Skeletal muscle satellite cell (primary cell): ENCODE measurements at regions not wholly inside any gene's neighbourhood (a gene's known extent, or its start where the extent isn't known, plus 50 kb on each side); places are given as distances from the start of the nearest gene placed in this dataset.
"Not testable (repeated sequence)": the region's sequence is repeated elsewhere in the genome, so short reads cannot be mapped to it uniquely, and the experiment has no call there.

Experiments used
- H3K27me3 ChIP-seq: 2 replicates; pipeline ENCODE4 v1.7.0; 2013; ENCODE audit warnings: low read length; ENCODE audit not compliant: control insufficient read depth, insufficient read depth
- H3K36me3 ChIP-seq: 2 replicates; pipeline ENCODE4 v1.7.0; 2013; ENCODE audit warnings: mild to moderate bottlenecking, control low read depth, low read length; ENCODE audit not compliant: insufficient read depth
- H3K4me1 ChIP-seq: 2 replicates; pipeline ENCODE4 v1.7.0; 2013; ENCODE audit warnings: low read length; ENCODE audit not compliant: control insufficient read depth, insufficient read depth
- H3K4me2 ChIP-seq: 2 replicates; pipeline ENCODE4 v1.7.0; 2013; ENCODE audit warnings: mild to moderate bottlenecking, low read length
- H3K4me3 ChIP-seq: 2 replicates; pipeline ENCODE4 v1.7.0; 2013; ENCODE audit warnings: low read length
- H3K9ac ChIP-seq: 2 replicates; pipeline ENCODE4 v1.7.0; 2013; ENCODE audit warnings: mild to moderate bottlenecking, low read depth, low read length, moderate library complexity
- H3K9me3 ChIP-seq: replicated peaks from 2 replicates; pipeline ENCODE4 v1.7.0; 2013; ENCODE audit warnings: mild to moderate bottlenecking, control low read depth, low read length

GRCh38 chr6:112432853-112433252, 85.7 kb downstream of the RFPL4B start:
- Histone ChIP-seq H3K27me3 (no peaks in the 10 kb centered on the region), H3K4me2 (no peak overlapping the region)

DNA sequence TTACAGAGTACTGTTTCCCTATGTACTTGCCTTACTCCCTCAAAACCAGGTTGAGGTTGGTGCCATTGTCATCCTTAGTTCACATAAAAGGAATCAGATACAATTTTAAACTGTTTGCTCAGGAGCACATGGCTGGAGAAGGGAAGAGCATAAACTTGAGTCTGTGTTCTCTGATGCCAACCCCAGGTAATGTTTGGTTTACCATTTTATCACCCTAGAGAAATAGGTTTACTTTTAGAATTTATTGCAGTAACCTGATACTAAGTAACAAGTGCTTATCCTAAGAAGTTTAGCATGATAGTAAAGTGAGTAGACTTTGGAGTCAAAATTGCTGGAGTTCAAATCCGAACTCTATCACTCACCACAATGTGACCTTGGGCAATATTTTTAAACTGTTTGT, 86.3 kb downstream of the RFPL4B start:
- Histone ChIP-seq H3K4me1 (peaks cover 9% of the 10 kb centered on the region), H3K4me3 (no peak overlapping the region), H3K9ac (no peak overlapping the region), H3K36me3 (no peaks in the 10 kb centered on the region), H3K9me3 (no peaks in the 10 kb centered on the region), H3K27me3 (no peaks in the 10 kb centered on the region), H3K4me2 (no peak overlapping the region)

More at GRCh38 chr6:112432853-112433252, 85.7 kb downstream of the RFPL4B start:
- Histone ChIP-seq H3K4me1 (peaks cover 9% of the 10 kb centered on the region), H3K9ac (no peak overlapping the region), H3K4me3 (no peak overlapping the region), H3K9me3 (no peaks in the 10 kb centered on the region), H3K36me3 (no peaks in the 10 kb centered on the region)

GRCh38 chr6:112434896-112435435, 87.8 kb downstream of the RFPL4B start:
- no peaks in the 10 kb centered on the region for H3K9me3 ChIP-seq
- H3K36me3 ChIP-seq = no peaks in the 10 kb centered on the region
- H3K9ac ChIP-seq = no peak overlapping the region
- no peaks in the 10 kb centered on the region for H3K27me3 ChIP-seq
- H3K4me2 ChIP-seq = no peak overlapping the region
- H3K4me1 ChIP-seq = peaks cover 9% of the 10 kb centered on the region
- no peak overlapping the region for H3K4me3 ChIP-seq

DNA sequence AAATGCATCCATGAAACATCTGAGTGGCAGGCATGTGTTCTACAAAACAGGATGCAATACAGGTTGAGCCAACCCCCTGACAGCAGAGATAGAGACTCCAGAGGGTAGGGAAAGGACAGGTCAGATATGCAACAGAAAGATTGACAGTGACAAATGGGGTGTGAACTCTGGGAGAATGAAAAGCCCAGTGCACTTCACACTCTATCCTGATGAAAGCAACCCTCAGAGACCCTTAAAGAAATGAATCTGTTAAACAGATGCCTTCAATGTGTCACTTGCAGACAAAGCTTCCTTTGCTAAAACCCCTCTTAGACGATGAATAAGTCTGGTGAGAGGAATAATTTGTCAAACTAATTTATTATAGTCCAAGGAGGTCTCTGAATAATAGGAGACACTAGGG, 89.9 kb downstream of the RFPL4B start:
- no peak overlapping the region for H3K4me3 ChIP-seq

GRCh38 chr6:112439010-112439409, 91.9 kb downstream of the RFPL4B start:
- Histone ChIP-seq H3K4me3 (no peak overlapping the region), H3K4me1 (peaks cover 19% of the 10 kb centered on the region), H3K36me3 (no peaks in the 10 kb centered on the region), H3K9ac (no peak overlapping the region), H3K9me3 (no peaks in the 10 kb centered on the region), H3K4me2 (no peak overlapping the region), H3K27me3 (no peaks in the 10 kb centered on the region)

More for the DNA sequence above, 89.9 kb downstream of the RFPL4B start:
- Histone ChIP-seq H3K9ac (no peak overlapping the region), H3K9me3 (no peaks in the 10 kb centered on the region), H3K27me3 (no peaks in the 10 kb centered on the region), H3K4me1 (peaks cover 20% of the 10 kb centered on the region), H3K4me2 (no peak overlapping the region), H3K36me3 (no peaks in the 10 kb centered on the region)

DNA sequence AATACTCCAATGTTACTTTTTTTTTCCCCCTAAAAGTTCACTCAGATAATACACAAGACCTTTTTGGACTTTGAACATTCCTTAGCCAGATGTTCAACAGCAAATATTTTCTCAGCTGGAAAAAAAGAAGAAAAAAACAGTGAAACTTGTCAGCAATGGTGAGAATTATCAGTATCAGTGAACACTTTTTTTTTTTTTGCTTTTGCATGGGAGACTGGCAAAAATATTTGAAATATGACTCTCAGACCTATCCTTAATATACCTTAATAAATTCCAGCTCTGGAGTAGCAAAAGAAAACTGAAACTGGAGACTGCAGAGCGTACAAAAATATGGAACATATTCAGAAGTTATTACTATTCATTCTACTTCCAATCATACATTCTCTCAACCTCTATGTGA, 92.3 kb downstream of the RFPL4B start:
- Histone ChIP-seq H3K9ac (no peak overlapping the region), H3K4me2 (no peak overlapping the region), H3K4me3 (no peak overlapping the region), H3K9me3 (no peaks in the 10 kb centered on the region), H3K27me3 (no peaks in the 10 kb centered on the region), H3K36me3 (no peaks in the 10 kb centered on the region), H3K4me1 (peaks cover 19% of the 10 kb centered on the region)

DNA sequence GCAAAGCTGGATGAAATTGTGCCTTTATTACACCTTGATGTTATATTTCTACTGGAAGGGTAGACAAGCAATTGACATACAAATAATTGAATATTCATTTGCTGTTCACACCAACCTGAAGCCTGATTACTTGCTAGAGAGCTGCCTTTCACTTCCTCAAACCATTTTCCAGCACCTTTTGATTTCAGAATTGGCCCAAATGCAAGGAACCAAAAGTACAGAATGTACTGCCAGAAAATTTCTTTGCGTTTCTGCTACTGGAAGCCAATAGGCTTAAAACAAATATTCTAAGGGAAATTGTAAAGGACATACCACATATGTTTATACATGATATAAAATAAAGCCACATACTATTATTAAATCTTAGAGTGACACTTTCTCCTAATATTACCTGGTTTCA, 94.5 kb downstream of the RFPL4B start:
- Histone ChIP-seq H3K9ac (no peak overlapping the region), H3K27me3 (no peaks in the 10 kb centered on the region), H3K4me1 (peaks cover 19% of the 10 kb centered on the region), H3K36me3 (no peaks in the 10 kb centered on the region), H3K4me2 (peak overlapping the region; percentile 60), H3K4me3 (no peak overlapping the region), H3K9me3 (no peaks in the 10 kb centered on the region)

GRCh38 chr6:112443179-112444065, 96.3 kb downstream of the RFPL4B start:
- Histone ChIP-seq H3K4me1 (peaks cover 19% of the 10 kb centered on the region), H3K4me2 (no peak overlapping the region), H3K4me3 (no peak overlapping the region), H3K36me3 (no peaks in the 10 kb centered on the region), H3K9me3 (no peaks in the 10 kb centered on the region), H3K27me3 (no peaks in the 10 kb centered on the region), H3K9ac (no peak overlapping the region)

DNA sequence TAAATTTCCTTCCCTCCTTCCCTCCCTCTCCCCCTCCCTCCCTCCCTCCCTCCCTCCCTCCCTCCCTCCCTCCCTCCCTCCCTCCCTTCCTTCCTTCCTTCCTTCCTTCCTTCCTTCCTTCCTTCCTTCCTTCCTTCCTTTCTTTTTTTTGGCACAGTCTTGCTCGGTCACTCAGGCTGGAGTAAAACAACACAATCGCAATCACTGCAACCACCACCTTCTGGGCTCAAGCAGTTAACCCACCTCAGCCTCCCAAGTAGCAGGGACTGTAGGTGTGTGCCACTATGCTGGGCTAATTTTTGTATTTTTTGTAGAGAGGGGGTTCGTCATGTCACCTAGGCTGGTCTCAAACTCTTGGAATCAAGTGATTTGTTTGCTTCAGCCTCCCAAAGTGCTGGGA, 101.7 kb downstream of the RFPL4B start:
- H3K4me1 ChIP-seq = not testable (repeated sequence)

GRCh38 chr6:112450663-112451062, 103.5 kb downstream of the RFPL4B start:
- Histone ChIP-seq H3K27me3 (no peaks in the 10 kb centered on the region), H3K4me1 (no peaks in the 10 kb centered on the region), H3K9ac (no peak overlapping the region), H3K9me3 (no peaks in the 10 kb centered on the region), H3K4me2 (no peak overlapping the region), H3K36me3 (no peaks in the 10 kb centered on the region), H3K4me3 (no peak overlapping the region)

More for the DNA sequence above, 101.7 kb downstream of the RFPL4B start:
- not testable (repeated sequence) for H3K4me2 ChIP-seq, H3K9ac ChIP-seq, H3K27me3 ChIP-seq, H3K9me3 ChIP-seq, H3K4me3 ChIP-seq, H3K36me3 ChIP-seq

- Histone ChIP-seq H3K36me3 (no peaks in the 10 kb centered on the region), H3K4me2 (no peak overlapping the region), H3K27me3 (no peaks in the 10 kb centered on the region), H3K4me1 (peaks cover 17% of the 10 kb centered on the region), H3K9me3 (no peaks in the 10 kb centered on the region), H3K9ac (no peak overlapping the region), H3K4me3 (no peak overlapping the region)
Observed at GRCh38 chr6:112457886-112458285, 110.8 kb downstream of the RFPL4B start.
